CD14-positive monocyte (primary cell): ENCODE measurements at regions not wholly inside any gene's neighbourhood (a gene's known extent, or its start where the extent isn't known, plus 50 kb on each side); places are given as distances from the start of the nearest gene placed in this dataset.

Source experiments
- DNase-seq, 3 donors: peaks; one replicate each; pipeline ENCODE4 v3.0.0-alpha.2; 2011 to 2022
- H2AFZ ChIP-seq: 2 replicates; pipeline ENCODE4 v1.6.0; 2012; ENCODE audit warnings: mild to moderate bottlenecking, low read depth, low read length, inconsistent platforms; ENCODE audit not compliant: insufficient read depth, poor library complexity, severe bottlenecking
- H3K27ac ChIP-seq, 2 donors: 1 replicate in 1 of 2; 2 replicates in 1 of 2; pipeline ENCODE4 v1.5.1; 2012 to 2013; ENCODE audit warnings: low read length in 2 of 2, control low read depth in 1 of 2, inconsistent platforms in 1 of 2, low read depth in 1 of 2, mild to moderate bottlenecking in 1 of 2
- H3K27me3 ChIP-seq, 2 donors: one replicate each; pipeline versions ENCODE4 v1.6.0 to v1.6.1; 2011 to 2013; ENCODE audit warnings: low read length in 2 of 2; ENCODE audit not compliant: control insufficient read depth in 2 of 2, insufficient read depth in 2 of 2
- H3K36me3 ChIP-seq, 2 donors: replicated peaks in 1 of 2; 1 replicate in 1 of 2; 2 replicates in 1 of 2; pipeline versions ENCODE4 v1.5.1 to v1.6.1; 2012 to 2013; ENCODE audit warnings: low read length in 2 of 2, control low read depth in 1 of 2, inconsistent platforms in 1 of 2, mild to moderate bottlenecking in 1 of 2; ENCODE audit not compliant: insufficient read depth in 2 of 2, control insufficient read depth in 1 of 2
- H3K4me1 ChIP-seq, 2 donors: 1 replicate in 1 of 2; 2 replicates in 1 of 2; pipeline versions ENCODE4 v1.5.1 to v1.6.1; 2012 to 2013; ENCODE audit warnings: low read length in 2 of 2, control low read depth in 1 of 2, inconsistent platforms in 1 of 2, mild to moderate bottlenecking in 1 of 2, moderate library complexity in 1 of 2; ENCODE audit not compliant: insufficient read depth in 2 of 2, control insufficient read depth in 1 of 2
- H3K4me2 ChIP-seq: replicated peaks from 2 replicates; pipeline ENCODE3; 2012; ENCODE audit warnings: low read length, moderate library complexity, mild to moderate bottlenecking; ENCODE audit not compliant: poor library complexity, severe bottlenecking; ENCODE audit errors: extremely low read depth
- H3K4me3 ChIP-seq, 3 experiments: fragments of 200-600 bp in 1 of 3; sonication (generic) in 1 of 3; replicated peaks in 1 of 3; 1 replicate in 2 of 3; 2 replicates in 1 of 3; pipeline ENCODE4 v1.5.1; 2011 to 2013; ENCODE audit warnings: low read length in 3 of 3, mild to moderate bottlenecking in 3 of 3, control low read depth in 2 of 3, low read depth in 2 of 3, inconsistent platforms in 1 of 3, moderate library complexity in 1 of 3
- H3K79me2 ChIP-seq: 2 replicates; pipeline ENCODE4 v1.6.0; 2012; ENCODE audit warnings: mild to moderate bottlenecking, control low read depth, inconsistent platforms, low read length, moderate library complexity; ENCODE audit not compliant: insufficient read depth
- H3K9ac ChIP-seq: 2 replicates; pipeline ENCODE4 v1.6.0; 2017; ENCODE audit warnings: low read length, mild to moderate bottlenecking; ENCODE audit not compliant: insufficient read depth, poor library complexity, severe bottlenecking
- H3K9me3 ChIP-seq, 2 donors: replicated peaks in 1 of 2; 1 replicate in 1 of 2; 2 replicates in 1 of 2; pipeline versions ENCODE4 v1.5.1 to v1.6.1; 2012 to 2013; ENCODE audit warnings: low read length in 2 of 2, control low read depth in 1 of 2; ENCODE audit not compliant: control insufficient read depth in 1 of 2, insufficient read depth in 1 of 2
- H4K20me1 ChIP-seq: 2 replicates; pipeline ENCODE4 v1.6.0; 2012; ENCODE audit warnings: mild to moderate bottlenecking, low read length, control low read depth, moderate library complexity; ENCODE audit not compliant: insufficient read depth
- H3K27ac Mint-ChIP-seq, 7 donors: one replicate each; pipeline ENCODE4 v1.8.0; 2020; ENCODE audit warnings: mild to moderate bottlenecking in 7 of 7, mixed read lengths in 7 of 7, moderate library complexity in 6 of 7, inconsistent platforms in 2 of 7
- H3K27me3 Mint-ChIP-seq, 3 donors: one replicate each; pipeline ENCODE4 v1.8.0; 2021 to 2022; ENCODE audit warnings: low read depth in 3 of 3, mild to moderate bottlenecking in 3 of 3, mixed read lengths in 3 of 3, moderate library complexity in 3 of 3, inconsistent platforms in 1 of 3
- H3K36me3 Mint-ChIP-seq, 2 donors: one replicate each; pipeline ENCODE4 v1.8.0; 2020; ENCODE audit warnings: mixed read lengths in 2 of 2, inconsistent platforms in 1 of 2, mild to moderate bottlenecking in 1 of 2
- H3K4me1 Mint-ChIP-seq: one replicate; pipeline ENCODE4 v1.8.0; 2020; ENCODE audit warnings: mild to moderate bottlenecking, mixed read lengths
- H3K4me3 Mint-ChIP-seq, 2 donors: one replicate each; pipeline ENCODE4 v1.8.0; 2020; ENCODE audit warnings: mild to moderate bottlenecking in 2 of 2, mixed read lengths in 2 of 2, moderate library complexity in 1 of 2
- H3K9me3 Mint-ChIP-seq, 7 donors: one replicate each; pipeline ENCODE4 v1.8.0; 2020 to 2022; ENCODE audit warnings: mixed read lengths in 7 of 7, mild to moderate bottlenecking in 6 of 7, moderate library complexity in 6 of 7, inconsistent platforms in 2 of 7
- WGBS: methylation state at CpG from one replicate; pipeline ENCODE4 v1.1.5; 2013; ENCODE audit warnings: missing lambda C conversion rate; ENCODE audit not compliant: insufficient coverage; 5-methylcytosine and 5-hydroxymethylcytosine counted together
- intact Hi-C, 2 donors: fragments of 100-400 bp; cut with micrococcal nuclease; formaldehyde crosslinking; loops; one replicate each; pipeline versions ENCODE4 v1.15.0 to v1.15.1; 2023
- TF ChIP-seq, protein P1 (sequence below): fragments of 200-600 bp; IDR thresholded peaks from one replicate; pipeline ENCODE4 v1.8.0; 2022; ENCODE audit warnings: antibody characterized with exemption, mild to moderate bottlenecking

DNA sequence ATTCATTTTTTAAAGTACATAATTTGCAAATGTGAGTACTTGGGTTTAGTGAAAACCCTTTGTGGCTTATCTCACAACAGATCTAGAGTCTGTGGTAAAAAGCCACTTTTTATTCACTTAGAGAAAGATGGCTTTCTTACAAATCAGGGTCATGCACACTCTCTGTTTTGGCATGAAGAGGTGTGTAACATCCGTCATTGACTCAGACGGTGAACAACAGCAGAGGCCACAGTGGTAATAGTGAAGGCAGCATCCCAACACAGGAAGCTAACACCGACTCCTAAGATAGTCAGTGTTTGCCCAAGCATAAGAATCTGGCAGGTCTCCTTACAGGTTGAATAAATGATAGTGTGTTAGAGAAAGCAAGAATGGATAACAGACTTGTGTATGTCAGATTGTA is 593.0 kb downstream of the SOX5 start:
- Histone ChIP-seq H3K4me1 (no peaks in the 10 kb centered on the region), H3K27me3 (no peaks in the 10 kb centered on the region), H3K9ac (no peak overlapping the region), H4K20me1 (no peaks in the 10 kb centered on the region), H3K27ac (no peak overlapping the region), H3K79me2 (no peaks in the 10 kb centered on the region), H3K9me3 (no peaks in the 10 kb centered on the region), H2AFZ (no peak overlapping the region), H3K4me3 (no peak overlapping the region), H3K36me3 (no peaks in the 10 kb centered on the region), H3K4me2 (no peak overlapping the region)
- no peaks in the 10 kb centered on the region for H3K4me1 Mint-ChIP-seq
- H3K36me3 Mint-ChIP-seq = no peaks in the 10 kb centered on the region
- H3K27ac Mint-ChIP-seq = no peak overlapping the region
- peaks cover 0 to 5% (median 2%) of the 10 kb centered on the region in 7 donors for H3K9me3 Mint-ChIP-seq
- TF ChIP-seq, protein P1, sequence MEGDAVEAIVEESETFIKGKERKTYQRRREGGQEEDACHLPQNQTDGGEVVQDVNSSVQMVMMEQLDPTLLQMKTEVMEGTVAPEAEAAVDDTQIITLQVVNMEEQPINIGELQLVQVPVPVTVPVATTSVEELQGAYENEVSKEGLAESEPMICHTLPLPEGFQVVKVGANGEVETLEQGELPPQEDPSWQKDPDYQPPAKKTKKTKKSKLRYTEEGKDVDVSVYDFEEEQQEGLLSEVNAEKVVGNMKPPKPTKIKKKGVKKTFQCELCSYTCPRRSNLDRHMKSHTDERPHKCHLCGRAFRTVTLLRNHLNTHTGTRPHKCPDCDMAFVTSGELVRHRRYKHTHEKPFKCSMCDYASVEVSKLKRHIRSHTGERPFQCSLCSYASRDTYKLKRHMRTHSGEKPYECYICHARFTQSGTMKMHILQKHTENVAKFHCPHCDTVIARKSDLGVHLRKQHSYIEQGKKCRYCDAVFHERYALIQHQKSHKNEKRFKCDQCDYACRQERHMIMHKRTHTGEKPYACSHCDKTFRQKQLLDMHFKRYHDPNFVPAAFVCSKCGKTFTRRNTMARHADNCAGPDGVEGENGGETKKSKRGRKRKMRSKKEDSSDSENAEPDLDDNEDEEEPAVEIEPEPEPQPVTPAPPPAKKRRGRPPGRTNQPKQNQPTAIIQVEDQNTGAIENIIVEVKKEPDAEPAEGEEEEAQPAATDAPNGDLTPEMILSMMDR = no peak
- H3K27me3 Mint-ChIP-seq = no peaks in the 10 kb centered on the region
- WGBS = 95% methylated on average over 2 of the region's 3 CpGs
- intact Hi-C loops = no loop called here
- no peak for DNase-seq
- no peak overlapping the region for H3K4me3 Mint-ChIP-seq

DNA sequence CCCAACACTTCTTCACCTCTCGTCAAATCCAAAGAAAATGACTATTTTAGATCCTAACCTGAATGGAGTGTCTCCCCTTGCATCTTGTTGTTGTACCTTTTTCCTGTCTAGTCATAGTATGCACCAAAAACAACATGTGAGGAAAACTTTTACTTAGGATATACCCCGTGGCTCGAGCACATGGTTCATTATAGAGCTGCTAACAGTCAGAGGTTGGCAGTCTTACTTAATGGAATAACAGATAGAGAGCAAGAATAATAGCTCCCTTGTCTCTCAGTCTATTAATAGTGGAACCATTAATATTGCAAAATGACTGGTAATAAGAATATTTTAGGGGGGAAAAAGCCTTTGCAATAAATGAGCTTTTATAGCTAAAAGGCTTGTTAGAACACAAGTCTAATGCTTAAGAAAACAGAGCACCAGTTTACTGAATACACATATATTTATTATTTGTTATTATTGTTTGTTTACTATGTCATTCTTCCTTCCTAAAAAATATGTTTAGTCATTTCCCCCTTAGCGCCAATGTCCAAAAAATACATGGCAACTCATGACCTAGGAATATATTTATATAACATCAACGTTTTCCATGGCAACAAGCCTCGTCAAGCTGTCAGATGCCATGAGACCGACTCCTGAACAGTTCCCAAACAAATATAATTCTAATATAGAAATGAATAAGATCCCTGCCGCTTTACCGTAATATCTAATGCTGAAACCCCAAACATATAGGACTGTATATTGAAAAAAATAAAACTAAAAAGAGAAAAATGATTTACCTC is 592.4 kb downstream of the SOX5 start:
- H3K27me3 Mint-ChIP-seq = no peaks in the 10 kb centered on the region
- 80% methylated on average over 1 of the region's 9 CpGs for WGBS
- no peak overlapping the region for H3K27ac Mint-ChIP-seq
- Histone ChIP-seq H3K79me2 (no peaks in the 10 kb centered on the region), H3K9me3 (no peaks in the 10 kb centered on the region), H3K4me1 (no peaks in the 10 kb centered on the region), H2AFZ (no peak overlapping the region), H3K27me3 (no peaks in the 10 kb centered on the region), H3K4me2 (no peak overlapping the region), H3K4me3 (no peak overlapping the region), H3K36me3 (no peaks in the 10 kb centered on the region), H4K20me1 (no peaks in the 10 kb centered on the region), H3K9ac (no peak overlapping the region), H3K27ac (no peak overlapping the region)
- DNase-seq = no peak
- no peaks in the 10 kb centered on the region for H3K36me3 Mint-ChIP-seq
- no peak overlapping the region for H3K4me3 Mint-ChIP-seq
- H3K9me3 Mint-ChIP-seq = peaks cover 0 to 5% (median 2%) of the 10 kb centered on the region in 7 donors
- intact Hi-C loops = no loop called here
- H3K4me1 Mint-ChIP-seq = no peaks in the 10 kb centered on the region
- TF ChIP-seq, protein P1 = no peak
